H1 (cell line): ENCODE measurements at regions not wholly inside any gene's neighbourhood (a gene's known extent, or its start where the extent isn't known, plus 50 kb on each side); places are given as distances from the start of the nearest gene placed in this dataset.

Experiments
- CTCF ChIA-PET: fragments of 300-600 bp; sonication (Branson Sonifier 250); formaldehyde crosslinking; loops from one replicate; lab custom pipeline; 2021; ENCODE audit not compliant: partially characterized antibody; lab: Charles Lee
- POLR2A ChIA-PET: fragments of 300-600 bp; sonication (Branson Sonifier 250); formaldehyde crosslinking; loops from one replicate; lab custom pipeline; 2021; ENCODE audit warnings: inconsistent platforms; ENCODE audit not compliant: partially characterized antibody; lab: Charles Lee
- DNase-seq, 2 experiments: peaks; one replicate each; pipeline versions ENCODE4 v3.0.0 to v3.0.0-alpha.2; 2010 to 2022; ENCODE audit warnings: low spot score in 2 of 2, low read depth in 1 of 2, mixed read lengths in 1 of 2
- FAIRE-seq: peaks from 2 replicates; lab custom pipeline; 2011; peaks lifted over from hg19 to GRCh38; lab: Jason Lieb, UNC
- H2AFZ ChIP-seq: 2 replicates; pipeline ENCODE4 v1.8.1; 2012; ENCODE audit warnings: low read length, inconsistent platforms
- H2AK5ac ChIP-seq: 2 replicates; pipeline ENCODE4 v1.6.1; 2013; ENCODE audit warnings: low read depth, low read length
- H2BK120ac ChIP-seq: replicated peaks from 2 replicates; pipeline ENCODE3; 2013; ENCODE audit warnings: low read depth, low read length, inconsistent platforms
- H2BK12ac ChIP-seq: 2 replicates; pipeline ENCODE4 v1.6.1; 2013; ENCODE audit warnings: low read depth, low read length
- H2BK15ac ChIP-seq: 2 replicates; pipeline ENCODE4 v1.6.1; 2013; ENCODE audit warnings: low read length
- H2BK20ac ChIP-seq: 2 replicates; pipeline ENCODE4 v1.6.1; 2013; ENCODE audit warnings: low read length
- H2BK5ac ChIP-seq: 2 replicates; pipeline ENCODE4 v1.6.1; 2013; ENCODE audit warnings: low read depth, low read length
- H3K14ac ChIP-seq: 2 replicates; pipeline ENCODE4 v1.6.1; 2013; ENCODE audit warnings: inconsistent platforms; ENCODE audit not compliant: insufficient read length
- H3K18ac ChIP-seq: 2 replicates; pipeline ENCODE4 v1.6.1; 2013; ENCODE audit warnings: low read length; ENCODE audit errors: extremely low read depth
- H3K23ac ChIP-seq: 2 replicates; pipeline ENCODE4 v1.6.1; 2013; ENCODE audit warnings: inconsistent platforms; ENCODE audit not compliant: insufficient read length
- H3K23me2 ChIP-seq: 2 replicates; pipeline ENCODE4 v1.6.1; 2013; ENCODE audit warnings: low read depth, low read length
- H3K27ac ChIP-seq: 2 replicates; pipeline ENCODE4 v1.6.1; 2011; ENCODE audit warnings: low read depth, low read length, inconsistent platforms
- H3K27me3 ChIP-seq, 4 experiments: replicated peaks in 1 of 4; 1 replicate in 1 of 4; 2 replicates in 3 of 4; pipeline versions ENCODE4 v1.6.1 to v1.8.1; 2011 to 2013; ENCODE audit warnings: low read length in 3 of 4, mild to moderate bottlenecking in 3 of 4, inconsistent platforms in 2 of 4, mixed read lengths in 2 of 4, moderate library complexity in 1 of 4; ENCODE audit not compliant: control insufficient read depth in 3 of 4, insufficient read depth in 3 of 4; ENCODE audit errors: extremely low read depth in 1 of 4
- H3K36me3 ChIP-seq, 4 experiments: 2 replicates each; pipeline versions ENCODE4 v1.6.1 to v1.8.1; 2011 to 2013; ENCODE audit warnings: mild to moderate bottlenecking in 4 of 4, low read length in 3 of 4, moderate library complexity in 2 of 4, control low read depth in 1 of 4, inconsistent platforms in 1 of 4; ENCODE audit not compliant: insufficient read depth in 4 of 4, control insufficient read depth in 2 of 4
- H3K4ac ChIP-seq: replicated peaks from 2 replicates; pipeline ENCODE3; 2013; ENCODE audit warnings: low read length, low read depth, mixed read lengths, inconsistent platforms; ENCODE audit not compliant: insufficient read length
- H3K4me1 ChIP-seq, 4 experiments: replicated peaks in 1 of 4; 1 replicate in 1 of 4; 2 replicates in 3 of 4; pipeline versions ENCODE4 v1.6.1 to v1.8.1; 2011 to 2013; ENCODE audit warnings: low read length in 3 of 4, inconsistent platforms in 2 of 4, mixed read lengths in 1 of 4; ENCODE audit not compliant: insufficient read depth in 4 of 4, control insufficient read depth in 3 of 4
- H3K4me2 ChIP-seq, 2 experiments: 2 replicates each; pipeline versions ENCODE4 v1.6.1 to v1.8.1; 2011 to 2013; ENCODE audit warnings: low read depth in 2 of 2, low read length in 2 of 2, control low read depth in 1 of 2, inconsistent platforms in 1 of 2, mild to moderate bottlenecking in 1 of 2; ENCODE audit not compliant: insufficient read depth in 1 of 2
- H3K4me3 ChIP-seq, 4 experiments: fragments of 200-600, 300-600 bp in 1 of 4; sonication (generic), shearing (Covaris generic), sonication (Bioruptor Twin) in 1 of 4; 2 replicates each; pipeline versions ENCODE4 v1.5.1 to v1.8.1; 2011 to 2016; ENCODE audit warnings: low read length in 4 of 4, low read depth in 3 of 4, control low read depth in 2 of 4, inconsistent platforms in 2 of 4, mild to moderate bottlenecking in 2 of 4, mixed read lengths in 1 of 4, moderate library complexity in 1 of 4; ENCODE audit not compliant: insufficient read depth in 2 of 4; ENCODE audit errors: extremely low read depth in 1 of 4
- H3K56ac ChIP-seq: replicated peaks from 2 replicates; pipeline ENCODE3; 2013; ENCODE audit warnings: low read depth, mild to moderate bottlenecking, mixed read lengths, low read length, inconsistent platforms; ENCODE audit not compliant: insufficient read length
- H3K79me1 ChIP-seq: 2 replicates; pipeline ENCODE4 v1.6.1; 2013; ENCODE audit warnings: low read depth, low read length, control low read depth
- H3K79me2 ChIP-seq, 2 experiments: 2 replicates each; pipeline versions ENCODE4 v1.6.1 to v1.8.1; 2012 to 2013; ENCODE audit warnings: low read length in 2 of 2, mild to moderate bottlenecking in 2 of 2, inconsistent platforms in 1 of 2; ENCODE audit not compliant: insufficient read depth in 2 of 2, control insufficient read depth in 1 of 2
- H3K9ac ChIP-seq, 4 experiments: replicated peaks in 1 of 4; 1 replicate in 1 of 4; 2 replicates in 3 of 4; pipeline versions ENCODE4 v1.6.1 to v1.8.1; 2011 to 2013; ENCODE audit warnings: low read depth in 3 of 4, low read length in 3 of 4, control low read depth in 2 of 4, mild to moderate bottlenecking in 2 of 4, moderate library complexity in 2 of 4, inconsistent platforms in 1 of 4; ENCODE audit errors: extremely low read depth in 1 of 4
- H3K9me3 ChIP-seq, 2 experiments: 2 replicates each; pipeline versions ENCODE4 v1.6.1 to v1.8.1; 2012 to 2013; ENCODE audit warnings: mild to moderate bottlenecking in 2 of 2, moderate library complexity in 2 of 2, control low read depth in 1 of 2, inconsistent platforms in 1 of 2, low read depth in 1 of 2, low read length in 1 of 2, mixed read lengths in 1 of 2; ENCODE audit not compliant: insufficient read depth in 2 of 2
- H4K20me1 ChIP-seq, 2 experiments: replicated peaks in 1 of 2; 2 replicates each; pipeline versions ENCODE3 to v1.8.1; 2011 to 2013; ENCODE audit warnings: inconsistent platforms in 2 of 2, low read length in 2 of 2, mild to moderate bottlenecking in 1 of 2; ENCODE audit not compliant: insufficient read depth in 2 of 2, control insufficient read depth in 1 of 2
- H4K5ac ChIP-seq: 2 replicates; pipeline ENCODE4 v1.6.1; 2013; ENCODE audit warnings: low read length, low read depth, mixed read lengths, inconsistent platforms; ENCODE audit not compliant: insufficient read length
- H4K8ac ChIP-seq: 2 replicates; pipeline ENCODE4 v1.8.0; 2013; ENCODE audit warnings: mild to moderate bottlenecking, moderate library complexity, low read length, inconsistent platforms; ENCODE audit not compliant: insufficient read depth; ENCODE audit errors: extremely low read depth
- H4K91ac ChIP-seq: replicated peaks from 2 replicates; pipeline ENCODE3; 2013; ENCODE audit warnings: low read length, mixed read lengths, inconsistent platforms; ENCODE audit not compliant: insufficient read length
- ASH2L ChIP-seq: fragments of 200-600, 300-600 bp; sonication (generic); IDR thresholded peaks from one replicate; pipeline ENCODE4 v1.7.1; 2017; ENCODE audit warnings: low read length
- BRCA1 ChIP-seq: IDR thresholded peaks from 2 replicates; pipeline ENCODE4 v1.6.1; 2012; ENCODE audit warnings: low read depth, low read length, improper control_type of control experiment
- CBX8 ChIP-seq: fragments of 300-800, 300-1000 bp; sonication (generic); IDR thresholded peaks from 2 replicates; pipeline ENCODE4 v1.7.1; 2016; ENCODE audit warnings: low read depth, low read length, borderline replicate concordance
- MAFK ChIP-seq: IDR thresholded peaks from 2 replicates; pipeline ENCODE4 v1.6.1; 2012; ENCODE audit warnings: low read depth, mild to moderate bottlenecking, improper control_type of control experiment, low read length
- NANOG ChIP-seq: IDR thresholded peaks from 2 replicates; pipeline ENCODE4 v1.6.1; 2011; ENCODE audit warnings: low read length, low read depth, mild to moderate bottlenecking, inconsistent platforms; ENCODE audit not compliant: insufficient read depth, poor library complexity, severe bottlenecking
- TBP ChIP-seq: IDR thresholded peaks from 2 replicates; pipeline ENCODE4 v1.6.1; 2011; ENCODE audit warnings: low read depth, low read length, improper control_type of control experiment
- WGBS, 2 experiments: shearing (Covaris generic) in 1 of 2; methylation state at CpG; one replicate each; pipeline versions ENCODE4 v1.1.6 to v1.1.7; 2013 to 2015; ENCODE audit warnings: low lambda C conversion rate in 2 of 2, mixed read lengths in 2 of 2, inconsistent platforms in 1 of 2, low coverage in 1 of 2, missing lambda C conversion rate in 1 of 2; ENCODE audit not compliant: insufficient replicate concordance in 2 of 2, insufficient coverage in 1 of 2, insufficient read length in 1 of 2; ENCODE audit errors: extremely low coverage in 1 of 2, missing lambda C conversion rate in 1 of 2; 5-methylcytosine and 5-hydroxymethylcytosine counted together
- TF ChIP-seq, protein P1 (sequence below): IDR thresholded peaks from 2 replicates; pipeline ENCODE4 v1.6.1; 2012; ENCODE audit warnings: inconsistent platforms
- TF ChIP-seq, protein P2 (sequence below): IDR thresholded peaks from 2 replicates; pipeline ENCODE4 v1.6.1; 2011; ENCODE audit warnings: low read depth, mild to moderate bottlenecking, low read length; ENCODE audit not compliant: insufficient read depth

DNA sequence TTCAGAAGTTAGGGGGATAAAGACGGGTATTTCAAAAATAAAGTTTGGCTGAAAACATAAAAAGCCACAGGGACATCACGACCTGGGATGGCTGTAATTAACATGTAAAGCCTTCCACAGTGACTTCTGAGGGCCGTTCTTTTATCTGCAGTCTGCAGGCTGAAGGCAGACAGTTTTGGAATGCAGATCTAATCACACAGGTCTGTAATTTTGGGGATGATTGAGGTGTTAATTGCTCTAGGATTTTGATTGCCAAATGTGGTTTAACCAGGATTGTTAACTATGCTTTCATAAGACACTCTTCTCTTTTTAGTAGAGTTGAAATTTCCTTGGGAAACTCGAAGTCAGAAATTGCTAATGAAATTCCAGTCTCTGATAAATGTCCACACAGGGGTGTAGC is 355.5 kb downstream of the ATP23 start:
- Histone ChIP-seq H4K8ac (no peak overlapping the region), H3K27me3 (no peaks in the 10 kb centered on the region), H4K5ac (no peak overlapping the region), H3K14ac (no peak overlapping the region), H2AFZ (no peak overlapping the region), H3K4me3 (no peak overlapping the region), H2BK120ac (no peak overlapping the region), H3K79me2 (no peaks in the 10 kb centered on the region), H3K23ac (no peak overlapping the region), H3K4me2 (no peak overlapping the region), H3K56ac (no peak overlapping the region), H3K4me1 (no peaks in the 10 kb centered on the region; a peak in 2 of 7 replicates), H3K36me3 (no peaks in the 10 kb centered on the region), H2AK5ac (no peak overlapping the region), H2BK20ac (no peak overlapping the region), H4K20me1 (no peaks in the 10 kb centered on the region), H2BK15ac (no peak overlapping the region), H3K79me1 (no peaks in the 10 kb centered on the region), H3K9ac (no peak overlapping the region), H3K23me2 (no peaks in the 10 kb centered on the region), H4K91ac (no peak overlapping the region), H3K27ac (no peak overlapping the region), H3K9me3 (no peaks in the 10 kb centered on the region), H2BK12ac (no peak overlapping the region), H3K18ac (no peak overlapping the region), H2BK5ac (no peak overlapping the region), H3K4ac (no peak overlapping the region)
- DNase-seq (no peak), FAIRE-seq (no peak)
- ChIA-PET CTCF (no interaction called here), POLR2A (no interaction called here)
- TF ChIP-seq ASH2L (no peak), TBP (no peak), CBX8 (no peak), MAFK (no peak), BRCA1 (no peak), NANOG (no peak)
- TF ChIP-seq, protein P1, sequence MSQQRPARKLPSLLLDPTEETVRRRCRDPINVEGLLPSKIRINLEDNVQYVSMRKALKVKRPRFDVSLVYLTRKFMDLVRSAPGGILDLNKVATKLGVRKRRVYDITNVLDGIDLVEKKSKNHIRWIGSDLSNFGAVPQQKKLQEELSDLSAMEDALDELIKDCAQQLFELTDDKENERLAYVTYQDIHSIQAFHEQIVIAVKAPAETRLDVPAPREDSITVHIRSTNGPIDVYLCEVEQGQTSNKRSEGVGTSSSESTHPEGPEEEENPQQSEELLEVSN: no peak
- TF ChIP-seq, protein P2, sequence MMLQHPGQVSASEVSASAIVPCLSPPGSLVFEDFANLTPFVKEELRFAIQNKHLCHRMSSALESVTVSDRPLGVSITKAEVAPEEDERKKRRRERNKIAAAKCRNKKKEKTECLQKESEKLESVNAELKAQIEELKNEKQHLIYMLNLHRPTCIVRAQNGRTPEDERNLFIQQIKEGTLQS: no peak
- 47% methylated on average over 4 of the region's 4 CpGs; no CpG with 5 or more reads in 1 of the 2 experiments for WGBS, 2 experiments
